GM18520 (cell line): ENCODE measurements at regions not wholly inside any gene's neighbourhood (a gene's known extent, or its start where the extent isn't known, plus 50 kb on each side); places are given as distances from the start of the nearest gene placed in this dataset.
"Not testable (repeated sequence)": the region's sequence is repeated elsewhere in the genome, so short reads cannot be mapped to it uniquely, and the experiment has no call there.

Experiments
- ATAC-seq: cut with Tn5 transposase; IDR thresholded peaks from one replicate; pipeline ENCODE4 v1.9.1; 2021; ENCODE audit not compliant: unreplicated experiment

DNA sequence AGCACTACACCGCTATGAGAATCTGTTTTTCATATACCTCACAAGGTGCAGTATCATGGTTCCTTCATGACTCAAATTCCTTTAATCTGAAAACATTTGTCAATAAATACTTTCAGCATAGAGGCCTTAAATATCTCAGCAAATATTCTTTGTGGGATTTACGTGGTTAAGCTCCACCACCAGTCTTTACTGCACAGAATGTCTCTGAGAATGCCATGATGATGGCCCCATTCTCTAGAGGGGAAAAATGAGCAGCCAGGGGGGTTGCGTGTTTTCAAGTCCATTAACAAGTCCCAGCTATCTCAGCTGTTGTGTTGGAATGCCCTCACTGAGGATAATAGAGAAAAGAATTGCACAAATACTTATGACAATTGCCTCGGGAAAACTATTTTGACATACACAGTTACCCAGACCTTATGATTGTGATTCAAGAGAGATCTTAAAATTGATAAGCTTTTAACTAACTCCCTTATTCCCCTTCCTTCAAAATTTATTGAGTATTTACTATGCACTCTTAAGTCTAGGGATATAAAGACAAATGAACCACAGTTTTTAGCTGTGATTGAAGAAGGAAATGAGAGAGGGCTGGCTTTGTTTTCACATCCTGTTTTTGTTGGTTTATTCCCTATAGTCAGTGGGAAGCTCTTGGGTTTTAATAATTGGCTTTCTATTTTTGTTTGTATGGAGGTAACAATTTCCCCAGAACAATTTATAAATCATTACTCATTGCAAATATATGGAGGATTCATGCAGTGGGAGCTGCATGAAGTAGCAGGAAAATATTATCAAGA lies 176.5 kb upstream of the VWC2 start:
- no peak for ATAC-seq

DNA sequence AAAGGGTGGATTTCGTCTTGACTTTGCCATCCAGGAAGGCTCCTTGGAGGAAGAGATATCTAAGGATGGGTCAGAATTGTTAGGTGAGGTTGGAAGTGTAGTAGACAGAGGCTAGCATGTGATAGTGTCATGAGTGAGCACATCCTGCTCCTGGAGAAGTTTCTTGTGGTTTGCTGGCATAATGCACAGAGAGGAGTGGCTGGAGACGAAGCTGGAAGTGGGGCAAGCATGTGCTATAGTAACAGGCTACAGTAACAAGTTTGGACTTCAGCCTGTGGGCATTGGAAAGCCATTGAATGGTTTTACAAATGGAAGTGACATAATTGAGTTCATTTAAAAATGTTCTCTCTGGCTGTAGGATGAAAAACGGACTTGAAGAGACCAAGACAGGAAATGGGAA lies 175.6 kb upstream of the VWC2 start:
- no peak for ATAC-seq

DNA sequence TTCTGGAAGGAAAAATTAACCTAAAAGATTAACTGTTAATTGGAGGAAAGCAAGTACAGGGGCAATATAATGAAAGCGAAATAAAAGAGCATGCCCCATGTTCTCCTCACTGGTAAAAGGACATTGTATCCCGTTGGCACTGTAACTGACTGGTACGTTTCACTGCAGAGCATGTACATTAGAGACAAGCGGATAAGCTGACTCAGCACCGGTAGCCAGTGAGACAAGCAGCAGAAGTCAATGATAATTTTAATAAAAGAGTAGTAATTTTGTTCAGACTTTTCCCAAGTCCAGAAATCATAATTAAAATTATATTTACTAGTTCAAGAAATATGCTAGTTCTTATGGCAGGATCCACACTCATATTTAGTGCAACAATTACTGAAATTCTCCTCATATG lies 161.5 kb upstream of the VWC2 start:
- ATAC-seq: no peak

DNA sequence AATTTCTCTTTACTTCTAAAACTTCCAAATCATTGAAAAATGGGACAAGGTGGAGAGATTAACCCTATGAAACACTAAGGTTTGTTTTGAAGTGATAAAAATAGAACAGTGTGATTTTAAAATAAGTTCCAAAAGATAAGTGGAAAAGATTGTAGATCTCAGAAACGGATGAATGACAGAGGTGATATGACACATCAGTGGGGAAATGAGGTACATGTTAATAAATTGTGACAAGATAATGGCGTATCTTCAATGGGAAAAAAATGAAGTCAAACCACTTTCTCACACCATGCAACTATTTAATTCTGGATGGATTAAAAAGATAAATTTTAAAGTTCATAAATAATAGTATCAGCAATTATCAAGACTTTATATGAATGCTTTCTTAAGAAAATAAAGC lies 159.7 kb upstream of the VWC2 start:
- no peak for ATAC-seq

DNA sequence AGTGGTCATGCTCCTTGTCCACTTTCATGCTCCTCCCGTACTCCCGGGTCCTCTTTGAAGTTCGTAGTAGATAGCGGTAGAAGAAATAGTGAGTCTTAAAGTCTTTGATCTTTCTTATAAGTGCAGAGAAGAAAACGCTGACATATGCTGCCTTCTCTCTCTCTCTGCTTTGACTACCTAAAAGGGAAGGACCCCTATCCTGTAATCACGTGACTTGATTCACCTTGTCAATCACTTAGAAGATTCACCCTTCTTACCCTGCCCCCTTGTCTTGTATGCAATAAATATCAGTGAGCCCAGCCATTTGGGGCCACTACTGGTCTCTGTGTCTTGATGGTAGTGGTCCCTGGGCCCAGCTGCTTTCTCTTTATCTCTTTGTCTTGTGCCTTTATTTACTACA lies 158.5 kb upstream of the VWC2 start:
- not testable (repeated sequence) for ATAC-seq

DNA sequence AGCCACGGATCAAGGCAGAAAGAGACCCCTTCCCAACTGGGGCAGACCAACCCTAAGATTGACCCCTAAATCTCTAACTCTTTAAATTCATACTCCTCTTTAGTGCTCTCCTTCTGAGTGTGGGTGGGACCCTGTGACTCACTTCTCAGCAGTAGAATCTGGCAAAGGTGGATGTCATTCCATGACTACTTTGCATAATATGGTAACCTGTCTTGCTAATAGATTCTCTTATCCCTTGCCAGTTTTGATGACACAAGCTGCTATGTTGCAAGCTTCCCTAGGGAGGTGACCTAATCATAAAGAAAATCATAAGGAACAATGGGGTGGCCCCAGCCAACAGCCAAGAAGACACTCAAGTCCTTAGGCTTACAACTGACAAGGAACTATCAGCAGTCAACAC lies 155.4 kb upstream of the VWC2 start:
- ATAC-seq: no peak

DNA sequence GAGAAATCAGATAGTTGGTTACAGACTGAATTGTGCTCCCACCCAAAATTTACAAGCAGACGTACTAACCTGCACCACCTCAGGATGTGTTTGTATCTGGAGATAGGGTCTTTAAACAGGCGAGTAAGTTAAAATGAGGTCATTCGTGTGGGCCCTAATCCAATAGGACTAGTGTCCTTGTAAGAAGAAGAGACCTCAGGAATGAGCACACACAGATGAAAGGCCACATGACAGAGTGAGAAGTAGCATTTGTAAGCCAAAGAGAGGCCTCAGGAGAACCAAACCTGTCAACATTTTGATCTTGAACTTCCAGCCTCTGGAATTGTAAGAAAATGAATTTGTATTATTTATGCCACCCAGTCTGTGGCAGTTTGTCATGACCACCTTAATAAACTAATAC lies 149.5 kb upstream of the VWC2 start:
- no peak for ATAC-seq

DNA sequence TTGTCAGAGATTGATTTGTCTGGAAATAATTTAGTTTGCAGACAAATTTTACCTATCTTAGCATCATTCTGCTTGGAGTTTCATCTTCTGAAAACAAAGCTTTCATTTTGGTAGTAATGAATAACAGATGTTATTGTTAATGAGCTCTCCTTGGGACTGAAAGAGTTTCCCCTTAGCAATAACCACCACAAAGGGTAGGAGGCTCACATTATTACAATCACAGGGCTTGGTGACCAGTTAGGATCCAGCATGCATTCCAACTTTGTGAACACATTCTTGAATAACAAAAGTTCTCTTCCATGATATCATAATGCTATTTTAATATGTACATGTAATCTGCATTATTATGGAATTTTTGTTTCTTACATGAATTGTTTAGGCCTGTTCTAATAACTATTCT lies 148.8 kb upstream of the VWC2 start:
- no peak for ATAC-seq

DNA sequence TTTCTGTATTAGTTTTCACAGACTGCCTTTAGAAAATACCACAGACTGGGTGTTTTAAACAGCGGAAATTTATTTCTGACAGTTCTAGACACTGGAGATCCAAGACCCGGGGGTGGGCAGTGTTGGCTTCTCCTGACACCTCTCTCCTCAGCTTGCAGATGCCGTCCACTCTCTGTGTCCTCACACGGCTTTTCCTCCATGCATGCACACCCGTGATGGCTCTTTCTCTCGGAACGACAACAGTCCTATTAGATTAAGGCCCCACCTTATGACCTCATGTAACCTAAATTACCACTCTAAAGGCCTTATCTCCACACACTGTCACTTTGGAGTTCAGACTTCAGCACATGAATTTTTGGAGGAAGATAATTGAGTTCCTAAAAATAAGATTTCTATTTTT lies 142.9 kb upstream of the VWC2 start:
- ATAC-seq: no peak

DNA sequence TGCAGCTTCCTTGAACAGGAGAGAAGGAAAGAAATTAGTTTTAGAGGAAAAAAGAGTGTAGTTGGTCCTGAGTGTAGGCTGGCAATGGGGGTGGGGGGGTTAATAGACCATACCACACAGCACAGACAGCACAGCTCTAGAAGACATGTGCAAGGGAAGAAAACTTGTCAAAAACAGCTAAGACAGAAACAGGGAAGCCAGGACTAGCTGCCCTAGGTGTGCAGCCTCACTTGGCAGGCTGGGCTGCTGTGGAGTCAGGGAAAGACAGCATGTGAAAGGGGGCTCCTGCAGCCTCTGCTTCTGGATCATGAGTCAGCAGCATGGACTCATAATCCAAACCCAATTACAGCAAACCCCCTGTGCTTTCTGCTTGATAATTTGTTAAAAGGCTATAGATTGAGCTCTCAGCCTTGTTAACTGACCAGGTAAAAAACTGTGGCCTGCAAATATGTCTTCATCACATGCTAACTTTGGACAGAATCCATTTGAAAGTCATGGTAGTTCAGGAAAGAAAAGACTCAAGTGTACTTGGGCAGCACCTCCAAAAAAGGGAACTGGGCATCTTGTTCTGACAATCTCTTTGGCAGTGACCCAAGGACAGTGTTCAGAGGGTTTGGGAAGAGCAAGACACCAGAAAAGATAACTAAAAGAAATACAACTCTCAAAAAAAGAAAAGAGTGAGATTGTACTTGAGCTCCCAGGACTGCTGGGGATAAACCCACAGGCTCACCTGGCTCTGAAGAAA lies 142.2 kb upstream of the VWC2 start:
- ATAC-seq: no peak

DNA sequence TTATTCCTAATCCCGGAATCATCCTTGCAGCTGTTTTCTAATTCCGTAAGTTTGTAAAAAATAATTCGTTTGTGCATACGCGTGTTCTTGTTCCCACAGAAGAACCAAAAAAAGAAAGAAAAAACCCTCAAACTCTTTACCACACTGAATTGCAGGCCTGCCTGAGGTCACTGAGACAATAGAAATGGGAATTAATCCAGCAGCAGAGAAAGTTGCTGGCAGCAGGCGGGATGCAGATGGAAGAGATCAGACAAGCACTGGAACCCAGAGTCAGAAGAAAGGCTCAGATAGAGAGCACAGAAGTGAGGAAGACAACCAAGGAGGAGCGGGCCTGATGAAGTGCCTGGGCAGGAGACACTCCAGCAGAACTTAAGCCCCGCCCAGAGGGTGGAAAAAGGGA lies 141.5 kb upstream of the VWC2 start:
- ATAC-seq: no peak

DNA sequence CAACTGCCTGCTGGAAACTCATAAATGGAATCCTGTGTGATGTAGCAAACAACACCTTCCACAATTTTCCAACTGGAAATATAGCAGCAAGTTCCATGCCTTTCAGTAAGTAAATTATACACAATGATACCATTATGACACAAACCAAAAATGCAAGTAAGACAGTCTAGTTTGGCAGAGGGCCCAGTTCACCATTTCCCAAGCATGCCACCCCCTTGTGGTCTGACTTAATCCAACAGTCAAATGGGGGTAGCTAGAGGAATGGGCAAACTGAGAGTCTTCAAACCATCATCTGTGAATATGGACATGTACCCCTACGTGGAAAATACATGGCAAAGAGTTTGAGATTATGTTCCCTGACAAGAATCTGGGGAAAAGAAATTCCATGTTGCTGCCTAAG lies 137.6 kb upstream of the VWC2 start:
- ATAC-seq: no peak

DNA sequence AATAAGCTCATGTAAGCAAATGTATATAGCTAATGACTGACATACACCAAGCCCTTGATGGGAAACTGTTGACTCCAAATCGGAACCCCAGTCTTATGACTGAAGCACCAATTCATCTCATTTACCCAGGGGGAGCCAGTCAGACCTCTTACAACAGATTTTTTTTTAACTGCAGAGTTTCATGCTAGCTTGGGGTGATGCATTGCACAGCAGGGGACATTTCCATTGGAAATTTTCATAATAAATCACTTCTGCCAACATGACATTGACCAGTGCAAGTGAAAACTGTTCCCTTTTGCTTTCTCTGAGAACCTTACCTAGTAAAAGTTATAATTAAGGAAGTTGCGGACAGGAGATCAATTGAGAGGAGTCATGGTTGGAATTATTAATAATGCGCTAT lies 137.0 kb upstream of the VWC2 start:
- no peak for ATAC-seq

DNA sequence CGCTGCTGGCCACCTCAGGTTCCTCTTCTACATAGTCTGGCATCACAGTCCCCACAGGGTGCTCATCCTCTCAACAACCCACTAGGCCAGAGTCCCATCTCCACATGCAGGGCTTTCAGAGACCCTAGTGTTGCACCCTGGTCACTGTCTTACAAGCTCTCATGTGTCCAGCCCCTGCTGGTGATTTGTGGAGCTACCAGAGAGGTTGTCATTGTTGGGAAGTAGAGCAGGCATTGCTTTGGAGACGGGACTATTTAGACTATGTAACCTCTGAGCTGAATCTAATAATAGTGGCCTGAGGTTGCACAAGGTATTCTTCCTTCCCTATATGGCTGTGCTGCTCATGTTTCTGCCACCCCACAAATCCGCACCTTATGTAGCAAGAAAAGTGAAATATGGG lies 135.3 kb upstream of the VWC2 start:
- no peak for ATAC-seq

DNA sequence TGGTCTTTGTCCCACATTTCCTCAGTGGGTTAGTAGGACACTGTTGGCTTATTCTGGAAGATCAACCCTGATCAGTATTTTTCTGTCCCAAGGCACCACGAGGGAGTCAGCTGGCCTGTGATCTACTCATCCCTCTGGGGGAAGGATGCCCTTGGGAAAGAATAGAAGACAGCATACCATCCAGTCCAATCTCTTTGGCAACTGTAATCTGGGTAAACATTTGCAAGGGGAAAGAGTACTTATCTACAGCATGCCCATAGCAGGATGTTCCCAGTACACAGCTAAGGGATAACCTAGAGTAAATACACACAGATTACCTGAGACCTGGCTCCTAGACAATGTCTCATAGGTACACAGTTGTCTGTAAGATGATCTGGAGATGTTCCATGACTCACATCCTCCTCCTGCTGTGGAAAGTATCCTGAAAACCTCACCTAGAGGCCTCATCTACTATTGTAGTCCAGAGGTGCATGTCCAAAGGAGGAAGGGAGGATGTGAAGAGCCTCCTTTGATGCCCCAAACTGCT lies 134.3 kb upstream of the VWC2 start:
- no peak for ATAC-seq

DNA sequence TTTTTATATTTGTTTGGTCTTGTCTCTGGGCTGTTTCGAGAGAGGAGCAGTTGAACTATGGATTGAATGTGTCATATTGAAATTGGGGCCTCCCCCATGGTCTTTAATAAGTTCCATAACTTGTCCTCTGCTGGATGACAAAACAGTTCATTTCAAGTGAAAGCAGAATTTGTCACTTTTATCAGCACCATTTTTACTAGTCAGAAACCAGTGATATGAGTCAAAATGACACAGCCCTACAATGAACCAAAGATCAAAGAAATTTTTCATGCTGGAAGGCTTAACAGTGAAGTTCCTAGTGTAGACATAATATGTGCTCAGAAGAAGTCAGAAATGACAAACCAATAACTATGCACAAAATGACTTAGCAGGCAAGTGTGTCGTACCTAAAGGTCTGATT lies 133.6 kb upstream of the VWC2 start:
- no peak for ATAC-seq

DNA sequence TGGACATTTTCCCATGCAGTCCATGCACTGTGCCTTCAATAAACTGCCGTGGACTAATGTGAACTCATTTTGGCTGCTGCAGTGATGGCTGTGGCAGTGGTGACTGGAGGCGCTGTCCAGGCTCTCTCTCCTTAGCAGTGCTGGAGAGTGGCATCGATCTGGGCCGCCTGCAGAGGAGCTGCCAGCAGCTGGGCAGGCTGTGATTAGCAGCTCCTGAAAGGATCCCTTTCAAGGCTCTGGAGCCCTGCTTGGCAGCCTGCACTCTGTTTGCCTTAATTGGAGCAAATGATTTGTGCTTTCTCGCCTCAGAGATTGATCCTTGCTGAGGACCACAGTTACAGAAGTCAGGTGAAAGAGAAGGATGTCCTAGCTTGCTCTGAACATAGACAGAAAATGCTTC lies 130.1 kb upstream of the VWC2 start:
- no peak for ATAC-seq

DNA sequence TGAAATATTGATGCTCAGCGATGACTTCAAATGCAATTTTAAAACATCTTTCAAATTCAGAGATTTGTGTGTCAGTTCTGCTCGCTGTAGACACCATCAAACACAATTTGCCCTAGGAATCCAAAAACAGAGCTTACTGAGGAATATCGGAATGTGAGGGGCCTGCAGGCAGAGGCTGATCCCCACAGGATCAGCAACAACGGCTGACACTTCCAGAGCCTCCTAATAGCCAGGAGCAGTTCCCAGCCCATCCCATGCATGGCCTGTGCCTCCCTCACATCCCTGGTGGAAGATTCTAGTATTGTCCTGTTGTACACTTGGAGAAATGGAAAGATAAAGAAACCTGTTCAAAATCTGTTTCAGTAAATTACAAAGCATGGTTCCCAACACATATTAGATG lies 129.7 kb upstream of the VWC2 start:
- no peak for ATAC-seq

DNA sequence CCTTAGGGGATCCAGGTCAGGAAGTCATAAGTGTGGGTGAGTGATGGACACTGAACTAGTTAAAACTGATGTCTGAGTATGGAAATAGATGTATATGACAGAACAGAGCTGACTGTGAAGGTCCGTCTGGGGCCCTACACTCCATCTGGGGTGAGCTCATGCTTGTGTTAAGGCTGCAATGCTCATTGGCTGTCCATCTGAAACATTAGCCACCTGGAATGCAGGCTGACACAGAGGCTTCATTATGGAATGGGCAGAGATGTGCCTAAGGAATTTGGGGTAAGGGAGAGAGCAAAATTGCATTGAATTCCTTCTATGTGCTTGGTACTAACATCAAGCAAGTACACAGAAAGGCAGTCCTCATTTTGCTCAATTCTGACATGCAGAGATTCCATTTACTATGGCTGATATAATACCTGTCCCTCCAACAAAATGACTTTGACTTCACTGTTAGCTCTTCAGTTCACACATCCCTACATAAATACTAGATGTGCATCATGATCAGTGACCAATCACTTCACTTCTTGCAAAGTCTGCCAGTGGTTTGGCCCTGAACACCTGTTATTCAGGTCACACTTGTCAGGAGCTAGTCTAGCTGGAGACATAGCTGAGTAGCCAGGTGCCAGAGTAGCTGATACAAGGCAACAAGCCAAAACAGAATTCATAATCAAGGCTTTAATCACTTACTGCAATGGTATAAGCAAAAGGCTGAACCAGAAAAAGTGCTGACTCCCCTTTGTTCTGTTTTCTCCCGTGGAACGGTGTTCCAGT lies 128.9 kb upstream of the VWC2 start:
- no peak for ATAC-seq

DNA sequence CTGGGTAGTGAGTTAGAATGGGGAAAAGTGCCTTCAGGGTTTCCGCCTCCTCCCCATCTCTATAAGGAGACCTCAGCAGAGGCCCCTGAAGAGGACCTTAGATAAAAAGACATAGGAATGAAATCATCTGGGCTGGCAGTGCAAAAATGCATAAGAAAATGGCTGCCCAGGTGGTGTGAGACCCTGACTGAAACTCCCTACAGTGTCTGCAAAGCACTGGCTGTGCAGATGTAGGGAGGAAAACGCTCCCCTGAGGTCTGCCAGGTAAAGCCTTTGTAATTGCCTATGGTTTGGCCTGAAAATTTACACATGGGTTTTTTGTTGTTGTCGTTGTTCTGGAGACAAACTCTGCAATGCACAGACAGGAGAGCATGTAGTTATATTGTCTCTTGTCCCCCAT lies 128.1 kb upstream of the VWC2 start:
- ATAC-seq: no peak

DNA sequence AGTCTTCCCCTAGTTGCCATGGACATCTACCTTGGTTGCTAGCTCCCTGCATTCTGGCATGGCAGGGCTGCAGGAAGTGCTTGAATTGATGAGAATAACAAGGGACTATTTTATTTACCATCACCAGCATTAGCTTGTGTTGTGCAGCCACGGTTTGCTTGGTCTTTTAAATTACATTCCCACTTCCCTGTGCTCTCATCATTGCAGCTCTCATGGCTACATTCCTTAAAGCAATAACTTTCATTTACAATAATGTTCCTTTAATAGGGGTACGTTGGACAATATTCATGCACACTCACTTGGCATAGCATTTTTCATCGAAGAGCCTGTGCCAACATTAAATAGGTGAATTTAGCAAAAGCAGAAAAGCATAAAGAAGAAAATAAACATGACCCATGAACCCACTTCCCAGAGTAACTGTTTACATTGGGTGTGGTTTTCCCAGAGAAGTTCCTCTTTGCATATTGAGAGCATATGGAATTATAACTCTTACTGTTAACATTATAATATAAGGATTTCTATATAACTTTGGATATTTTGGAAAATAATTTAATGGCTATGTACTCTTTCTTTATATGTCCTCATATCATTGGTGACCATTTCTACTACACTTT lies 113.2 kb upstream of the VWC2 start:
- ATAC-seq: no peak
